Prostate gland (tissue), 2 donors: ENCODE measurements at regions not wholly inside any gene's neighbourhood (a gene's known extent, or its start where the extent isn't known, plus 50 kb on each side); places are given as distances from the start of the nearest gene placed in this dataset.

Experiments used
- DNase-seq: peaks from one replicate; pipeline ENCODE4 v3.0.0-alpha.2; 2019; ENCODE audit warnings: low spot score
- H3K27ac ChIP-seq, 2 donors: fragments of 200-600 bp; sonication (generic); 2 replicates each; pipeline ENCODE4 v1.5.1; 2017 to 2019
- H3K27me3 ChIP-seq: fragments of 200-600 bp; sonication (generic); replicated peaks from 2 replicates; pipeline ENCODE4 v1.5.1; 2019; ENCODE audit not compliant: insufficient read depth
- H3K36me3 ChIP-seq, 2 donors: fragments of 200-600 bp; sonication (generic); 1 replicate in 1 of 2; 2 replicates in 1 of 2; pipeline versions ENCODE4 v1.5.1 to v1.8.1; 2017 to 2019
- H3K4me1 ChIP-seq: fragments of 200-600 bp; sonication (generic); replicated peaks from 2 replicates; pipeline ENCODE4 v1.5.1; 2019
- H3K4me3 ChIP-seq, 2 donors: fragments of 200-600 bp; sonication (generic); 2 replicates each; pipeline ENCODE4 v1.5.1; 2017 to 2019
- H3K9me3 ChIP-seq: fragments of 200-600 bp; sonication (generic); 2 replicates; pipeline ENCODE4 v1.5.1; 2017
- CTCF ChIP-seq, 4 experiments: fragments of 200-600 bp in 2 of 4; fragments of 450-650 bp in 2 of 4; sonication (generic) in 2 of 4; IDR thresholded peaks; 1 replicate in 3 of 4; 2 replicates in 1 of 4; pipeline ENCODE4 v1.5.1; 2016 to 2019; ENCODE audit warnings: antibody characterized with exemption in 4 of 4, mild to moderate bottlenecking in 2 of 4, moderate library complexity in 2 of 4
- POLR2A ChIP-seq: fragments of 450-650 bp; IDR thresholded peaks from one replicate; pipeline ENCODE4 v1.6.1; 2016; ENCODE audit warnings: antibody characterized with exemption, mild to moderate bottlenecking
- POLR2AphosphoS5 ChIP-seq: sonication (generic); formaldehyde crosslinking; IDR thresholded peaks from one replicate; pipeline ENCODE4 v1.6.1; 2017; ENCODE audit warnings: antibody characterized with exemption
- WGBS: methylation state at CpG from one replicate; pipeline ENCODE4 v1.1.5; 2018; 5-methylcytosine and 5-hydroxymethylcytosine counted together
- intact Hi-C: fragments of 100-400 bp; cut with DNase I; formaldehyde crosslinking; loops from one replicate; pipeline ENCODE4 v1.14.2; 2022

GRCh38 chr13:31927219-31927653, 104.3 kb upstream of the FRY start:
- Histone ChIP-seq H3K36me3 (no peaks in the 10 kb centered on the region), H3K27ac (no peak overlapping the region), H3K27me3 (no peaks in the 10 kb centered on the region), H3K4me1 (no peaks in the 10 kb centered on the region), H3K4me3 (no peak overlapping the region), H3K9me3 (no peaks in the 10 kb centered on the region)
- 56% methylated on average over 5 of the region's 5 CpGs for WGBS
- TF ChIP-seq CTCF (IDR thresholded peaks at IDR 0.05) = no peak
- no peak for TF ChIP-seq POLR2A
- no peak for TF ChIP-seq POLR2AphosphoS5
- intact Hi-C loops = no loop called here
- no peak for DNase-seq

GRCh38 chr13:31929031-31929770, 102.4 kb upstream of the FRY start:
- H3K36me3 ChIP-seq = no peaks in the 10 kb centered on the region
- no peaks in the 10 kb centered on the region for H3K4me1 ChIP-seq
- DNase-seq = no peak
- 59% methylated on average over 3 of the region's 3 CpGs for WGBS
- H3K9me3 ChIP-seq = no peaks in the 10 kb centered on the region
- H3K27me3 ChIP-seq = no peaks in the 10 kb centered on the region
- no peak overlapping the region for H3K4me3 ChIP-seq
- no peak for TF ChIP-seq CTCF (IDR thresholded peaks at IDR 0.05)
- no peak for TF ChIP-seq POLR2A
- TF ChIP-seq POLR2AphosphoS5 = no peak
- intact Hi-C loops = no loop called here
- no peak overlapping the region for H3K27ac ChIP-seq

- Histone ChIP-seq H3K4me1 (no peaks in the 10 kb centered on the region), H3K9me3 (no peaks in the 10 kb centered on the region), H3K27ac (no peak overlapping the region), H3K27me3 (no peaks in the 10 kb centered on the region), H3K36me3 (no peaks in the 10 kb centered on the region), H3K4me3 (no peak overlapping the region)
- 92% methylated on average over 2 of the region's 2 CpGs for whole genome bisulfite sequencing
- no peak for TF ChIP-seq POLR2A
- no peak for TF ChIP-seq POLR2AphosphoS5
- no peak for TF ChIP-seq CTCF (IDR thresholded peaks at IDR 0.05)
- intact Hi-C loops = no loop called here
- no peak for DNase-seq
Measured at GRCh38 chr13:31930490-31930889, 101.1 kb upstream of the FRY start.

- Histone ChIP-seq H3K4me3 (no peak overlapping the region), H3K36me3 (no peaks in the 10 kb centered on the region), H3K4me1 (no peaks in the 10 kb centered on the region), H3K27ac (no peak overlapping the region), H3K9me3 (no peaks in the 10 kb centered on the region), H3K27me3 (no peaks in the 10 kb centered on the region)
- intact Hi-C loops = no loop called here
- DNase-seq = no peak
- no peak for TF ChIP-seq CTCF (IDR thresholded peaks at IDR 0.05)
- TF ChIP-seq POLR2A = no peak
- WGBS = 93% methylated on average over 3 of the region's 3 CpGs
Measured at GRCh38 chr13:31930901-31931522, 100.6 kb upstream of the FRY start.

- no peaks in the 10 kb centered on the region for H3K9me3 ChIP-seq
- TF ChIP-seq POLR2A (no peak), POLR2AphosphoS5 (no peak), CTCF (IDR thresholded peaks at IDR 0.05) (no peak)
- no peak overlapping the region for H3K4me3 ChIP-seq
- intact Hi-C loops = no loop called here
- DNase-seq = no peak
- no peaks in the 10 kb centered on the region for H3K27me3 ChIP-seq
- no peak overlapping the region for H3K27ac ChIP-seq
- 96% methylated on average over 4 of the region's 4 CpGs for WGBS
- H3K36me3 ChIP-seq = no peaks in the 10 kb centered on the region
- no peaks in the 10 kb centered on the region for H3K4me1 ChIP-seq
Measured at GRCh38 chr13:31937436-31937835, 94.1 kb upstream of the FRY start.
